ENCODE measurements at regions not wholly inside any gene's neighbourhood (a gene's known extent, or its start where the extent isn't known, plus 50 kb on each side); places are given as distances from the start of the nearest gene placed in this dataset.

- no peak overlapping the region for H3K4me3 ChIP-seq (ENCODE audit: low read depth, low read length)
- TF ChIP-seq, protein P1, sequence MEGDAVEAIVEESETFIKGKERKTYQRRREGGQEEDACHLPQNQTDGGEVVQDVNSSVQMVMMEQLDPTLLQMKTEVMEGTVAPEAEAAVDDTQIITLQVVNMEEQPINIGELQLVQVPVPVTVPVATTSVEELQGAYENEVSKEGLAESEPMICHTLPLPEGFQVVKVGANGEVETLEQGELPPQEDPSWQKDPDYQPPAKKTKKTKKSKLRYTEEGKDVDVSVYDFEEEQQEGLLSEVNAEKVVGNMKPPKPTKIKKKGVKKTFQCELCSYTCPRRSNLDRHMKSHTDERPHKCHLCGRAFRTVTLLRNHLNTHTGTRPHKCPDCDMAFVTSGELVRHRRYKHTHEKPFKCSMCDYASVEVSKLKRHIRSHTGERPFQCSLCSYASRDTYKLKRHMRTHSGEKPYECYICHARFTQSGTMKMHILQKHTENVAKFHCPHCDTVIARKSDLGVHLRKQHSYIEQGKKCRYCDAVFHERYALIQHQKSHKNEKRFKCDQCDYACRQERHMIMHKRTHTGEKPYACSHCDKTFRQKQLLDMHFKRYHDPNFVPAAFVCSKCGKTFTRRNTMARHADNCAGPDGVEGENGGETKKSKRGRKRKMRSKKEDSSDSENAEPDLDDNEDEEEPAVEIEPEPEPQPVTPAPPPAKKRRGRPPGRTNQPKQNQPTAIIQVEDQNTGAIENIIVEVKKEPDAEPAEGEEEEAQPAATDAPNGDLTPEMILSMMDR (IDR thresholded peaks at IDR 0.05; ENCODE audit: insufficient read depth, low read depth, low read length): no peak
- DNase-seq (ENCODE audit: low read depth): no peak
Observed at GRCh38 chr3:178415384-178415783, 120.9 kb upstream of the KCNMB2 start.

DNA sequence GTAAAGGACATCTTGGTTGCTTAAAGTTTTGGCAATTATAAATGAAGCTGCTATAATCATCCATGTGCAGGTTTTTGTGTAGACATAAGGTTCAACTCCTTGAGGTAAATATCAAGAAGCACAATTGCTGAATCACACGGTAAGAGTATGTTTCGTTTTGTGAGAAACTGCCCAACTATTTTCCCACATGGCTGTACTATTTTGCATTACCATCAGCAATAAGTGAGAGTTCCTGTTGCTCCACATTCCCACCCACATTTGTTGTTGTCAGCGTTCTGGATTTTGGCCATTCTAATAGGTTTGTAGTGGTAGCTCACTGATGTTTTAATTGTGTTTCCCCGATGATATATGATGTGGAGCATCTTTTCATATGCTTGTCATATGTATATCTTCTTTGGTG, 118.5 kb upstream of the KCNMB2 start:
- TF ChIP-seq, protein P1 (IDR thresholded peaks at IDR 0.05; ENCODE audit: insufficient read depth, low read depth, low read length): no peak
- no peak for DNase-seq (ENCODE audit: low read depth)
- no peak overlapping the region for H3K4me3 ChIP-seq (ENCODE audit: low read depth, low read length)

DNA sequence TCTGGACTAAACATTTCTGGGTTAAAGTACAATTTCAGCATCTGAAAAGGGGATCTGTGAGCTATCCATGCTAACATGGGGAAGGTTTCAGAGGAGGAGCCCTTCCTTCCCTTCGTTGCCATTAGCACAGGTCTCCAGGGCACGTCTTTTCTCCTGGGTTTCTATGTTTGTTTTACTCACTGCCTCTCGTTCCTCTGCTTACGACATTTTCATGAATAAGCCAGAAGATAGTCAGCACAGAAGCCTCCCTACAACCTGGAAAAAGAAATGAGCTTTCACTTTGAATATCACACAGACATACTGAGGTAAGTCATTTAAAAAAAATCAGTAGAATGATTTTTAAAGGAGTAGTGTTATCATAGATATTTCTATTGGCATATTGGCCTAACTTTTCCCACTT, 117.2 kb upstream of the KCNMB2 start:
- peak; percentile 48 for DNase-seq (ENCODE audit: low read depth)
- TF ChIP-seq, protein P1 (IDR thresholded peaks at IDR 0.05; ENCODE audit: insufficient read depth, low read depth, low read length): no peak
- no peak overlapping the region for H3K4me3 ChIP-seq (ENCODE audit: low read depth, low read length)

GRCh38 chr3:178420033-178420432, 116.2 kb upstream of the KCNMB2 start:
- TF ChIP-seq, protein P1 (IDR thresholded peaks at IDR 0.05; ENCODE audit: insufficient read depth, low read depth, low read length): no peak
- no peak overlapping the region for H3K4me3 ChIP-seq (ENCODE audit: low read depth, low read length)
- DNase-seq (ENCODE audit: low read depth): no peak

- H3K4me3 ChIP-seq (ENCODE audit: low read depth, low read length): no peak overlapping the region
- DNase-seq (ENCODE audit: low read depth): no peak
- TF ChIP-seq, protein P1 (IDR thresholded peaks at IDR 0.05; ENCODE audit: insufficient read depth, low read depth, low read length): no peak
Observed at GRCh38 chr3:178421069-178421468, 115.2 kb upstream of the KCNMB2 start.

DNA sequence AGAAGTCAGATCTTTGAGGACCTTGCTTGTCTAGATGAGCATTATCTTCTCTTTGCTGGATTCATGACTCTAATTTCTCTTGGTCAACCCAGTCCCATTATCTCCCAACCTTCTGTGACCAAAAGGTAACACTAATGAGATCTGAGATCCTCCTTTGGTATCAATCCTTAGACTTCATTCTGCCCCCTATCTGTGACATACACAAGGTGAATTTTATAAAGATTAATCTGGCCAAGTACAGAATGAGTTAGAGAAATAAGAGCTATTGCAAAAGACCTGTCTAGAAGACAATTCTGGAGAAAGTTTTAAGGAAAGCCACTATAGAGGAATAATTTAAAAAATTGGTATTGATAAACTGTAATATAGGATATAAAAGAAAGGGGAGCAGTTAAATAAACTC, 113.8 kb upstream of the KCNMB2 start:
- TF ChIP-seq, protein P1 (IDR thresholded peaks at IDR 0.05; ENCODE audit: insufficient read depth, low read depth, low read length): peak; percentile 2
- no peak overlapping the region for H3K4me3 ChIP-seq (ENCODE audit: low read depth, low read length)
- DNase-seq (ENCODE audit: low read depth): no peak

- TF ChIP-seq, protein P1 (IDR thresholded peaks at IDR 0.05; ENCODE audit: insufficient read depth, low read depth, low read length): no peak
- H3K4me3 ChIP-seq (ENCODE audit: low read depth, low read length): no peak overlapping the region
- no peak for DNase-seq (ENCODE audit: low read depth)
Observed at GRCh38 chr3:178428037-178428436, 108.2 kb upstream of the KCNMB2 start.
